Endothelial cell of umbilical vein (primary cell): ENCODE measurements at regions not wholly inside any gene's neighbourhood (a gene's known extent, or its start where the extent isn't known, plus 50 kb on each side); places are given as distances from the start of the nearest gene placed in this dataset.

Experiments
- BruUV-seq: library from RNA; stranded (reverse); fragments of 400-500 nt; replicated peaks from 2 replicates; lab custom pipeline; 2021; lab: Mats Ljungman, UMichigan
- CTCF ChIA-PET: fragments of 300-600, 350-600 bp; sonication (Branson Sonifier 250); formaldehyde crosslinking; loops from one replicate; lab custom pipeline; 2021; ENCODE audit warnings: antibody characterized with exemption, inconsistent platforms; lab: Charles Lee
- POLR2A ChIA-PET: fragments of 300-600, 350-600 bp; sonication (Branson Sonifier 250); formaldehyde crosslinking; loops from one replicate; lab custom pipeline; 2021; ENCODE audit warnings: antibody characterized with exemption, inconsistent platforms; lab: Charles Lee
- DNase-seq: peaks from one replicate; pipeline ENCODE4 v3.0.0-alpha.2; 2011; ENCODE audit warnings: low read depth, low spot score
- FAIRE-seq: peaks from 2 replicates; lab custom pipeline; 2011; peaks lifted over from hg19 to GRCh38; lab: Jason Lieb, UNC
- H2AFZ ChIP-seq: 2 replicates; pipeline ENCODE4 v1.6.0; 2012; ENCODE audit warnings: low read depth, low read length, control low read depth, inconsistent platforms
- H3K27ac ChIP-seq: 2 replicates; pipeline ENCODE4 v1.5.1; 2011; ENCODE audit warnings: low read depth, mild to moderate bottlenecking, control low read depth, low read length, moderate library complexity; ENCODE audit not compliant: insufficient read depth
- H3K27me3 ChIP-seq, 2 experiments: 2 replicates each; pipeline versions ENCODE4 v1.6.0 to v1.6.1; 2011; ENCODE audit warnings: low read length in 2 of 2, mixed read lengths in 1 of 2; ENCODE audit not compliant: control insufficient read depth in 2 of 2, insufficient read depth in 2 of 2
- H3K36me3 ChIP-seq, 2 experiments: 2 replicates in 1 of 2; 3 replicates in 1 of 2; pipeline ENCODE4 v1.5.1; 2011; ENCODE audit warnings: low read length in 2 of 2, mild to moderate bottlenecking in 1 of 2, moderate library complexity in 1 of 2; ENCODE audit not compliant: control insufficient read depth in 2 of 2, insufficient read depth in 2 of 2; ENCODE audit errors: extremely low read depth in 1 of 2
- H3K4me1 ChIP-seq: 3 replicates; pipeline ENCODE4 v1.5.1; 2011; ENCODE audit warnings: mild to moderate bottlenecking, low read length; ENCODE audit not compliant: control insufficient read depth, insufficient read depth; ENCODE audit errors: extremely low read depth
- H3K4me2 ChIP-seq: 2 replicates; pipeline ENCODE4 v1.6.1; 2011; ENCODE audit warnings: low read length, control low read depth, mixed read lengths; ENCODE audit not compliant: insufficient read depth
- H3K4me3 ChIP-seq, 3 experiments: fragments of 200-600 bp in 1 of 3; sonication (generic), shearing (Covaris generic) in 1 of 3; replicated peaks in 1 of 3; 2 replicates each; pipeline ENCODE4 v1.5.1; 2011 to 2016; ENCODE audit warnings: control low read depth in 3 of 3, low read length in 3 of 3, mild to moderate bottlenecking in 2 of 3, inconsistent platforms in 1 of 3, low read depth in 1 of 3, moderate library complexity in 1 of 3; ENCODE audit not compliant: insufficient read depth in 1 of 3
- H3K79me2 ChIP-seq: 2 replicates; pipeline ENCODE4 v1.6.0; 2012; ENCODE audit warnings: low read length, inconsistent platforms; ENCODE audit not compliant: control insufficient read depth, insufficient read depth
- H3K9ac ChIP-seq: replicated peaks from 2 replicates; pipeline ENCODE3; 2011; ENCODE audit warnings: low read length, control low read depth; ENCODE audit not compliant: insufficient read depth; ENCODE audit errors: extremely low read depth
- H3K9me1 ChIP-seq: replicated peaks from 3 replicates; pipeline ENCODE4 v1.6.0; 2011; ENCODE audit warnings: mild to moderate bottlenecking, low read length; ENCODE audit not compliant: control insufficient read depth, insufficient read depth; ENCODE audit errors: extremely low read depth
- H3K9me3 ChIP-seq: replicated peaks from 2 replicates; pipeline ENCODE4 v1.5.1; 2012; ENCODE audit warnings: low read length, inconsistent platforms; ENCODE audit not compliant: control insufficient read depth, insufficient read depth
- H4K20me1 ChIP-seq: replicated peaks from 2 replicates; pipeline ENCODE3; 2011; ENCODE audit warnings: mild to moderate bottlenecking, low read length; ENCODE audit not compliant: control insufficient read depth, insufficient read depth; ENCODE audit errors: extremely low read depth
- CTCF ChIP-seq, 2 donors: IDR thresholded peaks; 1 replicate in 1 of 2; 2 replicates in 1 of 2; pipeline ENCODE4 v1.5.1; 2011; ENCODE audit warnings: low read length in 2 of 2, mild to moderate bottlenecking in 2 of 2, moderate library complexity in 2 of 2, control low read depth in 1 of 2, inconsistent platforms in 1 of 2, low read depth in 1 of 2; ENCODE audit not compliant: insufficient read depth in 1 of 2; ENCODE audit errors: extremely low read depth in 1 of 2
- EZH2 ChIP-seq: IDR thresholded peaks from 2 replicates; pipeline ENCODE4 v1.6.1; 2012; ENCODE audit warnings: borderline replicate concordance, low read depth, mild to moderate bottlenecking, moderate library complexity, low read length, inconsistent platforms; ENCODE audit not compliant: severe bottlenecking
- FOS ChIP-seq: IDR thresholded peaks from 2 replicates; pipeline ENCODE4 v1.6.1; 2011; ENCODE audit warnings: mild to moderate bottlenecking, low read length, moderate library complexity, borderline replicate concordance; ENCODE audit not compliant: insufficient read depth
- GATA2 ChIP-seq: IDR thresholded peaks from 2 replicates; pipeline ENCODE4 v1.7.0; 2011; ENCODE audit warnings: low read depth, mild to moderate bottlenecking, moderate library complexity, mixed read lengths, low read length; ENCODE audit not compliant: insufficient read length, insufficient read depth
- JUN ChIP-seq: IDR thresholded peaks from 2 replicates; pipeline ENCODE4 v1.6.1; 2011; ENCODE audit warnings: borderline replicate concordance, low read depth; ENCODE audit not compliant: insufficient read length, insufficient read depth
- MAX ChIP-seq: IDR thresholded peaks from 2 replicates; pipeline ENCODE4 v1.6.1; 2011; ENCODE audit not compliant: insufficient read depth, insufficient read length
- MYC ChIP-seq: IDR thresholded peaks from one replicate; pipeline ENCODE4 v1.6.1; 2011; ENCODE audit warnings: mild to moderate bottlenecking, low read depth, low read length
- POLR2A ChIP-seq: IDR thresholded peaks from 2 replicates; pipeline ENCODE4 v1.6.1; 2012; ENCODE audit warnings: low read depth, mild to moderate bottlenecking, control low read depth, low read length
- POLR2AphosphoS5 ChIP-seq: IDR thresholded peaks from 2 replicates; pipeline ENCODE4 v1.6.1; 2012; ENCODE audit warnings: low read depth, mild to moderate bottlenecking, control low read depth, low read length, moderate library complexity; ENCODE audit not compliant: insufficient read depth
- dilution Hi-C: fragments of 300-500 bp; cut with MboI; formaldehyde crosslinking; loops from one replicate; pipeline ENCODE4 v1.15.0; 2019; ENCODE audit warnings: low sequenced_read_pairs; ENCODE audit not compliant: extremely low pct_ligation_motif_present
- intact Hi-C: fragments of 100-400 bp; cut with micrococcal nuclease; formaldehyde crosslinking; loops from one replicate; pipeline ENCODE4 v1.10.0; 2022

- Histone ChIP-seq H3K27ac (no peak overlapping the region), H3K9ac (no peak overlapping the region), H3K4me2 (no peak overlapping the region), H3K27me3 (no peaks in the 10 kb centered on the region), H3K4me3 (no peak overlapping the region), H3K9me1 (no peaks in the 10 kb centered on the region), H3K79me2 (no peaks in the 10 kb centered on the region), H3K36me3 (no peaks in the 10 kb centered on the region), H3K4me1 (no peaks in the 10 kb centered on the region), H2AFZ (no peak overlapping the region), H4K20me1 (no peaks in the 10 kb centered on the region), H3K9me3 (no peaks in the 10 kb centered on the region)
- POLR2A ChIA-PET, result no interaction called here
- TF ChIP-seq EZH2 (no peak), GATA2 (no peak), POLR2AphosphoS5 (no peak), MAX (no peak), CTCF (IDR thresholded peaks at IDR 0.05; ENCODE audit: extremely low read depth in 1 of 2, insufficient read depth in 1 of 2, low read depth in 1 of 2, low read length in 2 of 2) (no peak), JUN (no peak), FOS (no peak), MYC (no peak), POLR2A (no peak)
- no TSS peak for BruUV-seq
- dilution Hi-C loops, result no loop called here
- no peak for DNase-seq
- intact Hi-C loops, result no loop called here
- no peak for FAIRE-seq
- CTCF ChIA-PET, result no interaction called here
These were observed 155.1 kb upstream of the FGF13 start for GRCh38 chrX:138866643-138867042.
